ENCODE measurements at regions not wholly inside any gene's neighbourhood (a gene's known extent, or its start where the extent isn't known, plus 50 kb on each side); places are given as distances from the start of the nearest gene placed in this dataset.

GRCh38 chr11:42023267-42023666, 563.8 kb upstream of the LRRC4C start:
- H3K4me3 ChIP-seq (replicated peaks in 1 of 3; ENCODE audit: insufficient read depth in 1 of 3, low read depth in 1 of 3, low read length in 3 of 3): no peak overlapping the region
- no peaks in the 10 kb centered on the region for H3K9me3 ChIP-seq (replicated peaks; ENCODE audit: control insufficient read depth, insufficient read depth, low read length)
- ChIA-PET CTCF (no interaction called here), POLR2A (no interaction called here)
- H3K79me2 ChIP-seq (ENCODE audit: control insufficient read depth, insufficient read depth, low read length): no peaks in the 10 kb centered on the region
- peak; percentile 9 for DNase-seq (ENCODE audit: low read depth, low spot score)
- dilution Hi-C loops (cut with MboI; ENCODE audit: extremely low pct_ligation_motif_present, low sequenced_read_pairs): no loop called here
- H3K27ac ChIP-seq (ENCODE audit: insufficient read depth, low read depth, low read length): no peak overlapping the region
- no peak overlapping the region for H3K9ac ChIP-seq (replicated peaks; ENCODE audit: extremely low read depth, insufficient read depth, low read length)
- no TSS peak for BruUV-seq (replicated peaks)
- peaks cover 11% of the 10 kb centered on the region for H3K4me1 ChIP-seq (ENCODE audit: control insufficient read depth, extremely low read depth, insufficient read depth, low read length)
- no peak for FAIRE-seq
- no peaks in the 10 kb centered on the region for H3K9me1 ChIP-seq (replicated peaks; ENCODE audit: control insufficient read depth, extremely low read depth, insufficient read depth, low read length)
- H3K36me3 ChIP-seq (ENCODE audit: control insufficient read depth in 2 of 2, extremely low read depth in 1 of 2, insufficient read depth in 2 of 2, low read length in 2 of 2): no peaks in the 10 kb centered on the region
- no peak overlapping the region for H3K4me2 ChIP-seq (ENCODE audit: insufficient read depth, low read length)
- intact Hi-C loops (cut with micrococcal nuclease): no loop called here
- peak overlapping the region; percentile 34 for H2AFZ ChIP-seq (ENCODE audit: low read depth, low read length)
- H4K20me1 ChIP-seq (replicated peaks; ENCODE audit: control insufficient read depth, extremely low read depth, insufficient read depth, low read length): no peaks in the 10 kb centered on the region
- TF ChIP-seq FOS (IDR thresholded peaks at IDR 0.05; ENCODE audit: borderline replicate concordance, insufficient read depth, low read length) (no peak), JUN (IDR thresholded peaks at IDR 0.05; ENCODE audit: borderline replicate concordance, insufficient read depth, insufficient read length, low read depth) (no peak), POLR2A (IDR thresholded peaks at IDR 0.05; ENCODE audit: low read depth, low read length) (no peak), MAX (IDR thresholded peaks at IDR 0.05; ENCODE audit: insufficient read depth, insufficient read length) (no peak), MYC (IDR thresholded peaks at IDR 0.05; ENCODE audit: low read depth, low read length) (no peak), POLR2AphosphoS5 (IDR thresholded peaks at IDR 0.05; ENCODE audit: insufficient read depth, low read depth, low read length) (no peak), EZH2 (IDR thresholded peaks at IDR 0.05; ENCODE audit: borderline replicate concordance, low read depth, low read length, severe bottlenecking) (no peak), GATA2 (IDR thresholded peaks at IDR 0.05; ENCODE audit: insufficient read depth, insufficient read length, low read depth, low read length) (no peak)
- TF ChIP-seq, protein P1, sequence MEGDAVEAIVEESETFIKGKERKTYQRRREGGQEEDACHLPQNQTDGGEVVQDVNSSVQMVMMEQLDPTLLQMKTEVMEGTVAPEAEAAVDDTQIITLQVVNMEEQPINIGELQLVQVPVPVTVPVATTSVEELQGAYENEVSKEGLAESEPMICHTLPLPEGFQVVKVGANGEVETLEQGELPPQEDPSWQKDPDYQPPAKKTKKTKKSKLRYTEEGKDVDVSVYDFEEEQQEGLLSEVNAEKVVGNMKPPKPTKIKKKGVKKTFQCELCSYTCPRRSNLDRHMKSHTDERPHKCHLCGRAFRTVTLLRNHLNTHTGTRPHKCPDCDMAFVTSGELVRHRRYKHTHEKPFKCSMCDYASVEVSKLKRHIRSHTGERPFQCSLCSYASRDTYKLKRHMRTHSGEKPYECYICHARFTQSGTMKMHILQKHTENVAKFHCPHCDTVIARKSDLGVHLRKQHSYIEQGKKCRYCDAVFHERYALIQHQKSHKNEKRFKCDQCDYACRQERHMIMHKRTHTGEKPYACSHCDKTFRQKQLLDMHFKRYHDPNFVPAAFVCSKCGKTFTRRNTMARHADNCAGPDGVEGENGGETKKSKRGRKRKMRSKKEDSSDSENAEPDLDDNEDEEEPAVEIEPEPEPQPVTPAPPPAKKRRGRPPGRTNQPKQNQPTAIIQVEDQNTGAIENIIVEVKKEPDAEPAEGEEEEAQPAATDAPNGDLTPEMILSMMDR (IDR thresholded peaks at IDR 0.05; ENCODE audit: extremely low read depth in 1 of 2, insufficient read depth in 1 of 2, low read depth in 1 of 2, low read length in 2 of 2): no peak
- H3K27me3 ChIP-seq (ENCODE audit: control insufficient read depth in 2 of 2, insufficient read depth in 2 of 2, low read length in 2 of 2): no peaks in the 10 kb centered on the region

All from endothelial cell of umbilical vein (primary cell).